Renal cortex interstitium (tissue), 11 donors: ENCODE measurements at regions not wholly inside any gene's neighbourhood (a gene's known extent, or its start where the extent isn't known, plus 50 kb on each side); places are given as distances from the start of the nearest gene placed in this dataset.

Experiments used
- DNase-seq, 11 donors: peaks; one replicate each; pipeline ENCODE4 v3.0.0-alpha.2; 2013; ENCODE audit warnings: low read depth in 9 of 11, low spot score in 4 of 11; ENCODE audit errors: extremely low read depth in 1 of 11

- DNase-seq: no peak
These were observed 232.6 kb downstream of the MED10 start for GRCh38 chr5:6145616-6146237.

- no peak for DNase-seq
These were observed 234.8 kb downstream of the MED10 start for GRCh38 chr5:6143523-6143922.

GRCh38 chr5:6142353-6142752, 236.0 kb downstream of the MED10 start:
- DNase-seq: no peak

- DNase-seq: no peak
These were observed 238.1 kb downstream of the MED10 start for GRCh38 chr5:6140219-6140618.

- DNase-seq: no peak
These were observed 242.4 kb downstream of the MED10 start for GRCh38 chr5:6135977-6136376.

- no peak for DNase-seq
These were observed 244.1 kb downstream of the MED10 start for GRCh38 chr5:6134281-6134680.

- DNase-seq: no peak
These were observed 252.6 kb downstream of the MED10 start for GRCh38 chr5:6125781-6126180.

- DNase-seq: no peak
These were observed 259.7 kb downstream of the MED10 start for GRCh38 chr5:6118691-6119090.

- DNase-seq: no peak
These were observed 261.1 kb downstream of the MED10 start for GRCh38 chr5:6117212-6117611.

- DNase-seq: no peak
These were observed 262.5 kb downstream of the MED10 start for GRCh38 chr5:6115852-6116251.

GRCh38 chr5:6112538-6112937, 265.8 kb downstream of the MED10 start:
- DNase-seq: no peak

GRCh38 chr5:6112125-6112524, 266.2 kb downstream of the MED10 start:
- no peak for DNase-seq

GRCh38 chr5:6111131-6111530, 267.2 kb downstream of the MED10 start:
- no peak for DNase-seq

- DNase-seq: no peak
These were observed 267.8 kb downstream of the MED10 start for GRCh38 chr5:6110441-6111005.

GRCh38 chr5:6108981-6109825, 269.1 kb downstream of the MED10 start:
- DNase-seq: no peak

- no peak for DNase-seq
These were observed 269.9 kb downstream of the MED10 start for GRCh38 chr5:6108540-6108848.

- DNase-seq: no peak
These were observed 270.4 kb downstream of the MED10 start for GRCh38 chr5:6107675-6108539.

GRCh38 chr5:6106756-6107155, 271.6 kb downstream of the MED10 start:
- no peak for DNase-seq

- DNase-seq: no peak
These were observed 273.0 kb downstream of the MED10 start for GRCh38 chr5:6105320-6105719.

GRCh38 chr5:6096101-6096500, 282.2 kb downstream of the MED10 start:
- DNase-seq: no peak
